HG02885 (cell line): ENCODE measurements at regions not wholly inside any gene's neighbourhood (a gene's known extent, or its start where the extent isn't known, plus 50 kb on each side); places are given as distances from the start of the nearest gene placed in this dataset.

Experiments
- ATAC-seq: cut with Tn5 transposase; IDR thresholded peaks from one replicate; pipeline ENCODE4 v1.9.1; 2021; ENCODE audit warnings: mild to moderate bottlenecking; ENCODE audit not compliant: unreplicated experiment, poor library complexity

GRCh38 chr12:4223273-4223845 is 50.2 kb upstream of the CCND2 start:
- ATAC-seq = no peak

DNA sequence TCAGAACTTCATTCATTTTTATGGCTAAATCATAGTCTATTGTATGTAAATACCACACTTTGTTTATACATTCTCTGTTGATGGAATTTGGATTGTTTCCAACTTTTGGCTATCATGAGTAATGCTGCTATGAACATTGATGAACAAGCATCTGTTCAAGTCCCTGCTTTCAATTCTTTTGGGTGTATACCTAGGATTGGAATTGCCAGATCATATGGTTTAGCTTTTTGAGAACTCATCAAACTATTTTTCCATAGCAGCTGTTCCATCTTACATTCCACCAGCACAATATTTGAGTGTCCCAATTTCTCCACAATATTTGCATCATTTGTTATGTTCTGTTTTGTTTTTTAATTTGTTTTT is 52.3 kb upstream of the CCND2 start:
- no peak for ATAC-seq

DNA sequence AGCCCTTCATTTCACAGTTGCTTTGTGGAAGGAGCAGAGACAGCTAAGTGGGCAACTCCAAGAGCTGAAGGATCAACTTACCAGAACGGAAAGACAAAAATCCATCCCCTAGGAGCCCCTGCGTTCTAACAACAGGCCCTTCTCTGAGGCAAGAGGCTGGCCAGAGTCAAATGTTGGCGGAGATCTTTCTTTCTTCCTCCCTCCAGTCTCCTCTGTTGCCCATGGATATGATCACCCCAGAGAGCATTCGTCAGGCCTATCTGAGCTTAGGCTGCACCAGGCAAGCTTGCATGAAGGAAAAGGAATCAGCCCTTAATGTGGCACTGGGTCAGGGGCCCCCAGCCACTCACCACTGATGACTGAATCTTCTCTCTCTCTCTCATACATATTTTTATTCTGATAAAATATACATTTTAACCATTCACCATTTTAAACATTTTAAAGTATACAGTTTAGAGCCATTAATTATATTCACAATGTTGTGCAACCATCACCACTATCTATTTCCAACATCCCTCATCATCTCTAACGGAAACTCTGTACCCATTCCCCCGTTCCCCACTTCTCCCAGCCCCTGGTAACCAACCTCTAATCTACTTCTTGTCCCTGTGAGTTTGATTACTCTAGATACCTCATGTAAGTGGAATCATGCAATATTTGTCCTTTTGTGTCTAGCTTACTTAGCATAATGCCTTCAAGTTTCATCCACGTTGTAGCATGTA is 52.9 kb upstream of the CCND2 start:
- no peak for ATAC-seq

DNA sequence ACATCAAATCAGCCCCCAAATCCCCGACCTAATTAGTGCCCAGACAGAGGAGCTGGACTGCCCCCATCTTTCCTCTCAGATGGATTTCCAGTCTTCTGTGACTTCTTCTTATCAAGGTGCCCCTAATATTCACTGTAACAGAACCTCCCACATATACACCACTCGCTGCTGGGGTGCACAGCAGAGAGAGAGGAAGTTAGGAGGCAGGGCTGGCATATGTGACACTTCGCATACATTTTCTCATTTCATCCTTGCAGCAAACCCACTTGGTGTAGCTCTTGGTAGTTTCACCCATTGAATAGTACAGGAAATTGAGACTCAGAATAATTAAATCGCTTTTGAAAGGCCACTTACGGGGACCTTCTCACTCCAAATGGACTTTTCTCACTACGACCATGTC is 56.5 kb upstream of the CCND2 start:
- ATAC-seq = no peak

- no peak for ATAC-seq
Measured at GRCh38 chr12:4216187-4216927, 57.2 kb upstream of the CCND2 start.

DNA sequence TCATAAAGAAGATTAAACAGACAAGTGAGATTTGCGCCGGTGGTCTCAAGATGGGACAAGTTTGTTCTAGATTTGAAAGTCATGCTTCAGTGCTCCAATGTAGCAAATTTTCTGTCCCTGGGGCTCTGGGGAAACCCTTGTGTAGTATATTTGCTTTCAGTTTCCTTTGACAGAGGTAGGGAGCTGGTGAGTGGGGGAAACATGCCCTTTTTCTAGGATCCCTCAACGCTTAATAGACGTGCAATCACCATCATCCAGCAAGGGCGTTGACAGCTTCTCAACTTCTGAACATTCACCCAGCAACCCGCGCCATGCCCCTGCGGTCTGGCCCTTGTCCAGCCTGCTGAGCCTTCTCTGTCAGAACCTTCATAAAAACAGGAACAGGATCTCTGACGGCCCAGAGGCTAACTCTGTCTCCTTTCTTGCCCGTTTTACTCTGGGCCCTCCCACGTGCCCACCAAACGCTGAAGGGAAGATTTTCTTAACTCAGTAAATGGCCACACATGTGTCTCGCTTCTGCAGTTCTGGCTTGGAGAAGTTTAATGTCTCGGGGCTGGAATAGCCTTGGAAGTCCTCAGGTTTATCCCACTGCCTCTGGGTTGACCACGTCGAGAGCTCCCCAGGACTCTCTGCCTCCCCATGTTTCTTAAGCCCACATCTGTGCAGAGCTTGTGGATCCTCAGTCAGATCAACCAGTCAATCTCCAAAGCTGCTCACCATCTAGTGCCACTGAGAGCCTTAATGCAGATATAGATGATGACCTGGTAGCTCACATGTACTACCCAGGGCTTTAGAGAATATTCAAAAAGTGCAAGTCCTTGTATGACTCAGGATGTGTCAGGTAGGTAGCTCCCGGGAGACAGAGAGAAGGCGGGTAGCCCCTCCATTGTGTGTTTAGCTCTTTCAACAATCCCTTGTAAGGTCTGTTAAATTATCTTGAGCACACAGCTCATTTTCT is 58.1 kb upstream of the CCND2 start:
- ATAC-seq = peak; percentile 67

- peak; percentile 10 for ATAC-seq
Measured at GRCh38 chr12:4214877-4215228, 58.7 kb upstream of the CCND2 start.

GRCh38 chr12:4213471-4213870 is 60.1 kb upstream of the CCND2 start:
- ATAC-seq = no peak

DNA sequence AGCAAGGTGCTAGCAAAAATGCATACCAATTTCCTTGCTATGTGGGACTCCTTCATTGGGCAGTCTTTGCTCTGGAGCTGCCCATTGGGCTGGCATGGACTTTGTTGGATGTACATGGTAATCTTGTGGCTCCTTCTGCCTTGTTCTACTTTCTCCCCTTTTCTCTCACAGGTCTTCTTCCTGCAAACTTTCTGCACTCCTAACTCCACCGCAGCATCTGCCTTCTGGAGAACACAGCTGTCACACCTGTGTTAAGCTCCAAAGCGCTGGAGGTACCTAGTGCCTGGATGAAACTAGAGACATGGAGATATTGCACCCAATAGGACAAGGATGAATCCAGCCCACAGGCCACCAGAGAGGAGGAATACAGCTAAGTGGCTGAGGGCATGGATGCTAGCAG is 60.7 kb upstream of the CCND2 start:
- ATAC-seq = no peak

GRCh38 chr12:4211372-4211771 is 62.2 kb upstream of the CCND2 start:
- no peak for ATAC-seq

DNA sequence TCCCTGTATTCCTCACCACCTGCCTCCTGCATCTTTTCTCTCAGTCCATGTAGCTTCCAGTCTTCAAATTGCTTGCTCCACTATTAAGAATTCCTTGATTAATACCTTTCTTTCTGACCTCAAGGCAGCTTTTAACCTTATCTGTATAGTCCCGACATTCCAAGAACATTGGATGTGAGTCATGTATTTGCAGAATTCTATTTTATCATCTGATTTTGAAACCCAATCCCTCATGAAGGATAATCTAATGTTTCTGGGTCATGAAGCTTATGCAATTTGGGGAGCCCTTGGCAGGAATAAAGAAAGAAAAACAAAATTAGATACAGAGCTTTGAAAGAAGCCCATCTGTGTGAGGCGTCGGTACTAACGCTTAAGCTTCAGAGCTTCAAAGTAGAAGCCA is 63.4 kb upstream of the CCND2 start:
- no peak for ATAC-seq

GRCh38 chr12:4206470-4206869 is 67.1 kb upstream of the CCND2 start:
- no peak for ATAC-seq

GRCh38 chr12:4203772-4204376 is 69.7 kb upstream of the CCND2 start:
- ATAC-seq = no peak

DNA sequence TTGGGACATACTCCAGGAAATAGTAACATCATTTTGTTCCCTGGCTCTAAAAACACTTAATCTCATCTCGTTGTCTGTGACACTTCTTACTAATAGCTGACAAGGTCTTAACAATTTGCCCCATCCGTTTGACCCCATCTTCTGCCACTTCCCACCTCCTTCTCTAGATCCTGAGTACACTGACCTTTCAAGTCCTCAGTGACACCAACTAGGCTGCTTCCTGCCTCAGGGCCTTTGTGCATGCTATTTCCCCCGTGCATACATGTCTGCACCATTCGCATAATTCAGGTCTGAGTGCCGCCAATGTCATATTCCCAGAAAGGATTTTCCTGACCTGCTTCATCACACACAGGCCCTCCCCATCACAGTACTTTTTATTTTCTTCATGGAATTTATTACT is 70.6 kb upstream of the CCND2 start:
- no peak for ATAC-seq

- ATAC-seq = no peak
Measured at GRCh38 chr12:4202487-4202886, 71.1 kb upstream of the CCND2 start.

DNA sequence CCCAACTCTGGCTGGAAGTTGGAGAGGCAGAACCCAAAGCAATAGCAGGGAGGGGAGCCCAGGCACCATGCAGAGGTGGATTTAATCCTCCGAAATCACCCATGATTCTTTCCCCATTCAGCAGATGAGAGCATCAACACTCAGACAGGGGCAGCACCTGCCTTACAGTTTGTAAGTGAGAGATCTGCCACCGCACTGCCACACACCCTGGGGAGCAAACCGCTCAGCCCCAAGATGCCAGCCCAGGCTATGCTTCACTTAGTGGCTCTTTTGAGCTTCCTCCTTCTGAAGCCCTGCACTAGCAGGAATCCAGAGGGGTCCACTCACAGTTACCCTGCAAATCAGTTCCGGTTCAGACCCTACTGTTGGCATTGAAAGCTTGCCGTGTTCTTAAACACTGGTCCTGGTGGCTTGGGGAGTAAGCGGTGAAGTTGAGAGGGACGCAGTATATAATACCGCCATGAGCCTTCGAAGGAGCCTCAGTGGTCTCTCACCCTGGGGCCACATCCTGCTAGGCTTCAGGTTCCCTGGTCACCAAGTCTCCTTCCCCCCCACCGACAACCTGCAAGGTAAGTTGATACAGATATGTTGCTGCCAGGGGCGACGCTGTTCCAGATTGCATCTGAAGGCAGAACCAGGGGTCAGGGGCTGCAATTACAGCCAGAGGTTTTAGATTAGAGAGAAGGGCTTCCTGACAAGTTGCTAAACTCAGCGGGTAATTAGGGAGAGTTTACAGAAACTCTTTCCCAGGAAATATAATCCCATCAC is 72.0 kb upstream of the CCND2 start:
- no peak for ATAC-seq

DNA sequence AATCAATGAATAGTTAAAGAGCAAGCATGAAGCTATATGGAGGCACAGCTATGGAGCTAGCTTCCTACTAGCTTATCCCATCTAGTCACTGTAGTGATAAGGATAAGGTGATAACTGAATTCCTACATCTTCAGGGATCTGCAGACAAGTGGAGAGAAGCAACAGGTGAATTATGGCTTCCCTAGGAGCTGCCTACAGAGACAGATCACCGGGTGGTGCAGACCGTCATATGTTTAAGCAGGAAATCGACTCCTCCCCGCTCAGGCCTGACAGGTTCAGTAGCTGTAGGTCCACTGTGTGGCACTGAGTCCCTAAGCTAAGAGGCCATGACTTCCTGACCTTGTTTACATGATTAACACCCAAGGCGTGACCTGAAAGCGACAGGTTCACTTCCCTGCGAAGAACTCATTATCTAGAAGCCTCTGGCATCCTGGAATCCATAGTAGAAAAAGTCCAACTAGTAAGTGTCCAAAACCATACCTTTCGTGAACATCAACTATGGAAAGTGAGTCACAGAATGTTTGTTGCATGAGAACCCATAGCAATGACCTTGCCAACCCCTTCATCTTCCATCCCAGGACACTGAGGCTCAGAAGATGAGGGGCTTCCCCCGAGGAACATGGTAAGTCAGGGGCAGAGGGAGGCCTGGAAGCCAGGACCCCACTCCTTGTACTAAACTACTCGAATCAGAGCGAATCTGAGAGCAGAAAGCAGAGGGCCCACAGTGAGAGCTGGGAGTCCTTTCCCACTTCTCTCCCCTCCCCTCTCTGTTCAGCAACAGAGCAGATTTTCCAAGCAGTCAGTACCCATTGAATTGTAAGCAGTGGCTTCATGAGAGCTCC is 75.4 kb upstream of the CCND2 start:
- no peak for ATAC-seq

DNA sequence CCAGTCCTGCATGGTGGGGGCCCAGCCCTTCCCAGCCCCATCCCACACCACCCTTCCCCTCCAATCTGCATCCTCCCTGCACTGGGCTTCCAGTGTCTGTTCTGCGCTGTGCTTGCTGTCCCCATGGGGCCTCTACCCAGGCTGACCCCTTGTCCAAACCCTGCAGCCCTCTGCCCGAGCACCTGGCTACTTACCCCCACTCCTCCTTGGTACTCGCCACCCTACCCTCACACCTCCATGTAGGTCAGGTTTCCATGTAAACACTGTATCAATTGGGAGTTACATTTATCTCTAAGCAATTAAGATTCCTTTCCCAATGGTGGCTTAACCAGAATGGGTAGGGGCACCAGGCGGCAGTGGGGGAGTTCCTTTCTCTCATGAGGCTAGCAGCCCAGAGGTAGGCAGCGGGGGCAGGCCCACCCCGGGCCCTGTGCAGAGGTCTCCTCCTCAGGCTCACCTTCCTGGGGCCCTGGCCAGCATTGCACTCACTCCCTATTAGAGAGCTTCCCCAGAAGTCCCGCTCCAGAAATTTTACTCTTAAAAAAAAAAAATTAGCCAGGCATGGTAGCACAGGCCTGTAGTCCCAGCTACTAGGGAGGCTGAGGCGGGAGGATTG is 76.6 kb upstream of the CCND2 start:
- ATAC-seq = no peak
